GM23248 (cell line): ENCODE measurements at regions not wholly inside any gene's neighbourhood (a gene's known extent, or its start where the extent isn't known, plus 50 kb on each side); places are given as distances from the start of the nearest gene placed in this dataset.

Experiments used
- EZH2 ChIP-seq: fragments of 200-600 bp; sonication (generic); IDR thresholded peaks from 2 replicates; pipeline ENCODE4 v1.6.1; 2018; ENCODE audit warnings: antibody characterized with exemption, mild to moderate bottlenecking; ENCODE audit not compliant: insufficient read depth, poor library complexity, severe bottlenecking
- EZH2phosphoT487 ChIP-seq: fragments of 200-600 bp; sonication (generic); IDR thresholded peaks from 2 replicates; pipeline ENCODE4 v1.6.1; 2018; ENCODE audit warnings: antibody characterized with exemption, moderate library complexity, mild to moderate bottlenecking, low read depth; ENCODE audit not compliant: insufficient read depth

DNA sequence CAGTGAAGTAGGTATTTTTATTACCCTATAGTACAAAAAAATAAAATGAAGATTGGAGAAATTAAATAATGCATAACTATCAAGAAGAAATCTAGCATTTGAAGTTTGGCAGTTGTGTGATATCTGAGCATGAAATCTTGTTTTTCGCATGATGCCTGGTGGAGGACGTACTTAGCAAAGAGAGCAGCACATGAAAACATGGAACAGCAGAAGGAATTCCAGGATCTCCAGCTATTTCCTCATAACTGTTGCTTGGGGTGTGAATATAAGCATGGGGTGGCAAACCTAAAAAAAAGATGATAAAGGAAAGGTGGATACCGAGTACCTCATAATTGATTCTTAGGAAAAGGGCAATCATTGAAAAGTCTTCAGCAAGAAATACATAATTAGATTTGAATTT is 174.3 kb upstream of the FAM3C start:
- TF ChIP-seq EZH2, result no peak
- TF ChIP-seq EZH2phosphoT487, result no peak
